ENCODE measurements at regions not wholly inside any gene's neighbourhood (a gene's known extent, or its start where the extent isn't known, plus 50 kb on each side); places are given as distances from the start of the nearest gene placed in this dataset.

DNA sequence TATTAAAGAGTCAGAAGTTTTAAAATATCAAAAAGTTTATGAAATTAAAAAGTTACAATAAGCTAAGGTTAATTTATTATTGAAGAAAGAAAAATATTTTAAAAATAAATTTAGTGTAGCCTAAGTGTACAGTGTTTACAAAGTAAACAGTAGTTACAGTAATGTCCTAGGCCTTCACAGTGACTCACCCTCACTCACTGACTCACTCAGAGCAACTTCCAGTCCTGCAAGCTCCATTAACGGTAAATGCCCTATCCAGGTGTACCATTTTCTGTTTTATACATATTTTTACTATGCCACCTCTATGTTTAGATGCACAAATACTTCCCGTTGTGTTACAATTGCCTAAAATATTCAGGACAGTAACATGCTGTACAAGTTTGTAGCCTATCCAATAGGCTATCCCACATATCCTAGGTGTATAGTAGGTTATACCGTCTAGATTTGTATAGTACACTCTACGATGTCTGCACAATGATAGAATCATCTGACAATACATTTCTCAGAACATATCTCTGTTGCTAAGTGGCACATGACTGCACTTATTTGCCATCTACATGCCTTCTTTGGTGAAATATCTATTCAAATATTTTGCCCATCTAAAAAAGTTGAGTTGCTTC, 67.2 kb upstream of the WSB1 start:
- TF ChIP-seq EZH2 (IDR thresholded peaks at IDR 0.05; ENCODE audit: insufficient read depth, low read length): no peak
- TF ChIP-seq, protein P1, sequence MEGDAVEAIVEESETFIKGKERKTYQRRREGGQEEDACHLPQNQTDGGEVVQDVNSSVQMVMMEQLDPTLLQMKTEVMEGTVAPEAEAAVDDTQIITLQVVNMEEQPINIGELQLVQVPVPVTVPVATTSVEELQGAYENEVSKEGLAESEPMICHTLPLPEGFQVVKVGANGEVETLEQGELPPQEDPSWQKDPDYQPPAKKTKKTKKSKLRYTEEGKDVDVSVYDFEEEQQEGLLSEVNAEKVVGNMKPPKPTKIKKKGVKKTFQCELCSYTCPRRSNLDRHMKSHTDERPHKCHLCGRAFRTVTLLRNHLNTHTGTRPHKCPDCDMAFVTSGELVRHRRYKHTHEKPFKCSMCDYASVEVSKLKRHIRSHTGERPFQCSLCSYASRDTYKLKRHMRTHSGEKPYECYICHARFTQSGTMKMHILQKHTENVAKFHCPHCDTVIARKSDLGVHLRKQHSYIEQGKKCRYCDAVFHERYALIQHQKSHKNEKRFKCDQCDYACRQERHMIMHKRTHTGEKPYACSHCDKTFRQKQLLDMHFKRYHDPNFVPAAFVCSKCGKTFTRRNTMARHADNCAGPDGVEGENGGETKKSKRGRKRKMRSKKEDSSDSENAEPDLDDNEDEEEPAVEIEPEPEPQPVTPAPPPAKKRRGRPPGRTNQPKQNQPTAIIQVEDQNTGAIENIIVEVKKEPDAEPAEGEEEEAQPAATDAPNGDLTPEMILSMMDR (IDR thresholded peaks at IDR 0.05; ENCODE audit: insufficient read depth, low read depth, low read length): no peak
